ENCODE measurements at regions not wholly inside any gene's neighbourhood (a gene's known extent, or its start where the extent isn't known, plus 50 kb on each side); places are given as distances from the start of the nearest gene placed in this dataset.

DNA sequence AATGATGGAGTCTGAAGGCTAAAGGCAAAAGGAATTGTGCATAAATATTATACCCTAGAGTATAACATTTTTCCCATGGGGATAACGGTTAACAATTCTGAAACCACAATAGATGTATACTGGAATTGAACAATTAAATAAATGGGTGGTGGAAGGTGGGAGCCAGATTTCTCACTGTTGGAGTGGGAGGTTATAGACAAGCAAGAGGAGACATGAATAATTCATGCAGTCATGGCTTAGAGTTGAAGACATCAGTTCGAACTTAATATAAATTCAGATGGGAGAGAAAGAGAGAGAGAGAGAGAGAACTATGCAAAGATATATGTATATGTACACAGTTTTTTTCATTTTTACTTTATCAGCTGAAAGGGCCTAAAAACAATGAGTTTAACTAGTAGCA is 523.9 kb downstream of the FOXG1 start:
- Histone ChIP-seq H2AFZ (ENCODE audit: low read depth) (no peak overlapping the region), H4K20me1 (ENCODE audit: insufficient read depth) (no peaks in the 10 kb centered on the region), H3K9ac (no peak overlapping the region), H3K27me3 (ENCODE audit: insufficient read depth, low read depth) (no peaks in the 10 kb centered on the region), H3K4me1 (ENCODE audit: low read depth, poor library complexity, severe bottlenecking) (no peaks in the 10 kb centered on the region), H3K36me3 (ENCODE audit: insufficient read depth) (no peaks in the 10 kb centered on the region), H3K27ac (no peak overlapping the region), H3K79me2 (ENCODE audit: insufficient read depth, low read depth) (no peaks in the 10 kb centered on the region), H3K4me3 (IDR thresholded peaks at IDR 0.05; ENCODE audit: insufficient read depth, low read depth, low read length) (no peak overlapping the region), H3K4me2 (no peak overlapping the region)
- no peak for TF ChIP-seq CTCF (conservative IDR thresholded peaks at IDR 0.05; ENCODE audit: low read depth, low read length)

DNA sequence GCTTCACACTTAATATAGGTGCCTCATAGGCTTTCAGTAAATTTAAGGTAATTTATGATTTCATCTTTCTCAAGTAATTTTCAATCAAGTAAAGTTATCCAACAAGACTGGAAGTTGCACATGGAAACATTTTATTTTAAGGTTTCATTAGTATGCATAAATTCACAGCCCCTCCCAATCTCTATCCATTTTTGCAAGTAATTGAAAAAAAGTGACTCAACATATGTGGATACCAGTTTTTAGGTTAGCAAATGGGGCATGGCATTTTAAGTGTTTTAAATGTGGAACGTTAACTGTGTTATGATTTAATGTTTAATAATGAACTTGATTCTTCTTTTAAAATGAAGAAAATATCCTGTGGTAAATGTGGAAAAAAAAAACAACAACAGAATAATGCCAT is 532.8 kb downstream of the FOXG1 start:
- no peaks in the 10 kb centered on the region for H4K20me1 ChIP-seq (ENCODE audit: insufficient read depth)
- no peak overlapping the region for H3K4me2 ChIP-seq
- H3K4me1 ChIP-seq (ENCODE audit: low read depth, poor library complexity, severe bottlenecking) = no peaks in the 10 kb centered on the region
- TF ChIP-seq CTCF (conservative IDR thresholded peaks at IDR 0.05; ENCODE audit: low read depth, low read length) = no peak
- H3K4me3 ChIP-seq (IDR thresholded peaks at IDR 0.05; ENCODE audit: insufficient read depth, low read depth, low read length) = no peak overlapping the region
- no peak overlapping the region for H2AFZ ChIP-seq (ENCODE audit: low read depth)
- no peak overlapping the region for H3K27ac ChIP-seq
- H3K9ac ChIP-seq = no peak overlapping the region
- no peaks in the 10 kb centered on the region for H3K27me3 ChIP-seq (ENCODE audit: insufficient read depth, low read depth)
- H3K79me2 ChIP-seq (ENCODE audit: insufficient read depth, low read depth) = no peaks in the 10 kb centered on the region
- no peaks in the 10 kb centered on the region for H3K36me3 ChIP-seq (ENCODE audit: insufficient read depth)

GRCh38 chr14:29301571-29301970 is 535.0 kb downstream of the FOXG1 start:
- Histone ChIP-seq H3K9ac (no peak overlapping the region), H3K27me3 (ENCODE audit: insufficient read depth, low read depth) (no peaks in the 10 kb centered on the region), H4K20me1 (ENCODE audit: insufficient read depth) (no peaks in the 10 kb centered on the region), H3K4me1 (ENCODE audit: low read depth, poor library complexity, severe bottlenecking) (no peaks in the 10 kb centered on the region), H3K4me3 (IDR thresholded peaks at IDR 0.05; ENCODE audit: insufficient read depth, low read depth, low read length) (no peak overlapping the region), H3K4me2 (no peak overlapping the region), H3K36me3 (ENCODE audit: insufficient read depth) (no peaks in the 10 kb centered on the region), H3K79me2 (ENCODE audit: insufficient read depth, low read depth) (no peaks in the 10 kb centered on the region), H3K27ac (no peak overlapping the region), H2AFZ (ENCODE audit: low read depth) (no peak overlapping the region)
- no peak for TF ChIP-seq CTCF (conservative IDR thresholded peaks at IDR 0.05; ENCODE audit: low read depth, low read length)

DNA sequence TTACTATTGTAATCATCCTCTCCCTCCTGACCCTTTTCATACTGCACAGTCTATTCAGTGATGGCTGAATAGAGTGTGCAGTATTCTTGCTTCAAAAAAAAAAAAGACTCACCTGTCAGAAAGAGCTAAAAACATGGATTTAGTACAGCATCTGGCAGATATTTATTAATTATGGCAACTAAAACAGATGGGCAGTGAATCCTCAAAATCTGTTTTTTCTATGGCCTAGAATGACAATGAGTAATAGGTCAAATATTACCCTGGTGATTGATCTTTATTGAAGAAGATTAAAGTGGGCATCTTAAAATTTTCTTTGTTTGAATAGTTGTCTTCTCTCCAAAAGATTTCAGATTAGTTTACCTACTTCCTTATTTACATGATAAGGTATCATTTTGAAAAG is 543.6 kb downstream of the FOXG1 start:
- Histone ChIP-seq H3K27ac (no peak overlapping the region), H2AFZ (ENCODE audit: low read depth) (no peak overlapping the region), H3K79me2 (ENCODE audit: insufficient read depth, low read depth) (no peaks in the 10 kb centered on the region), H4K20me1 (ENCODE audit: insufficient read depth) (no peaks in the 10 kb centered on the region), H3K27me3 (ENCODE audit: insufficient read depth, low read depth) (no peaks in the 10 kb centered on the region), H3K9ac (no peak overlapping the region), H3K4me2 (no peak overlapping the region), H3K4me1 (ENCODE audit: low read depth, poor library complexity, severe bottlenecking) (no peaks in the 10 kb centered on the region), H3K36me3 (ENCODE audit: insufficient read depth) (no peaks in the 10 kb centered on the region), H3K4me3 (IDR thresholded peaks at IDR 0.05; ENCODE audit: insufficient read depth, low read depth, low read length) (no peak overlapping the region)
- TF ChIP-seq CTCF (conservative IDR thresholded peaks at IDR 0.05; ENCODE audit: low read depth, low read length) = no peak

- H3K4me1 ChIP-seq (ENCODE audit: low read depth, poor library complexity, severe bottlenecking) = no peaks in the 10 kb centered on the region
- no peak overlapping the region for H3K4me3 ChIP-seq (IDR thresholded peaks at IDR 0.05; ENCODE audit: insufficient read depth, low read depth, low read length)
- no peaks in the 10 kb centered on the region for H3K36me3 ChIP-seq (ENCODE audit: insufficient read depth)
- no peaks in the 10 kb centered on the region for H3K27me3 ChIP-seq (ENCODE audit: insufficient read depth, low read depth)
- H3K79me2 ChIP-seq (ENCODE audit: insufficient read depth, low read depth) = no peaks in the 10 kb centered on the region
- H3K9ac ChIP-seq = no peak overlapping the region
- no peak overlapping the region for H2AFZ ChIP-seq (ENCODE audit: low read depth)
- H3K27ac ChIP-seq = no peak overlapping the region
- H4K20me1 ChIP-seq (ENCODE audit: insufficient read depth) = no peaks in the 10 kb centered on the region
- no peak overlapping the region for H3K4me2 ChIP-seq
- TF ChIP-seq CTCF (conservative IDR thresholded peaks at IDR 0.05; ENCODE audit: low read depth, low read length) = no peak
Observed at GRCh38 chr14:29310757-29311156, 544.2 kb downstream of the FOXG1 start.

All from KMS-11 (cell line).